T-helper 2 cell (primary cell): ENCODE measurements at regions not wholly inside any gene's neighbourhood (a gene's known extent, or its start where the extent isn't known, plus 50 kb on each side); places are given as distances from the start of the nearest gene placed in this dataset.
"Not testable (repeated sequence)": the region's sequence is repeated elsewhere in the genome, so short reads cannot be mapped to it uniquely, and the experiment has no call there.

Experiments
- DNase-seq, 5 experiments: peaks; one replicate each; pipeline versions ENCODE4 v3.0.0 to v3.0.0-alpha.2; 2012 to 2022

- DNase-seq = no peak
These were observed 148.6 kb upstream of the FUT9 start for GRCh38 chr6:95867205-95867604.

- DNase-seq = no peak
These were observed 138.3 kb upstream of the FUT9 start for GRCh38 chr6:95877480-95877879.

GRCh38 chr6:95879856-95880255 lies 135.9 kb upstream of the FUT9 start:
- DNase-seq = no peak

GRCh38 chr6:95882371-95882770 lies 133.4 kb upstream of the FUT9 start:
- no peak for DNase-seq

GRCh38 chr6:95888711-95889110 lies 127.1 kb upstream of the FUT9 start:
- DNase-seq = not testable (repeated sequence)

GRCh38 chr6:95905132-95905531 lies 110.6 kb upstream of the FUT9 start:
- no peak for DNase-seq

GRCh38 chr6:95917034-95917433 lies 98.7 kb upstream of the FUT9 start:
- peak in 1 of 5 experiments; percentile 1 for DNase-seq

GRCh38 chr6:95923518-95923917 lies 92.3 kb upstream of the FUT9 start:
- peak in 1 of 5 experiments; percentile 38 for DNase-seq

- no peak for DNase-seq
These were observed 80.0 kb upstream of the FUT9 start for GRCh38 chr6:95935736-95936135.

- no peak for DNase-seq
These were observed 68.9 kb upstream of the FUT9 start for GRCh38 chr6:95946906-95947305.

GRCh38 chr6:95948324-95948723 lies 67.5 kb upstream of the FUT9 start:
- DNase-seq = no peak

- DNase-seq = no peak
These were observed 65.8 kb upstream of the FUT9 start for GRCh38 chr6:95949985-95950384.

- DNase-seq = no peak
These were observed 57.1 kb upstream of the FUT9 start for GRCh38 chr6:95958686-95959085.

GRCh38 chr6:95959261-95959660 lies 56.5 kb upstream of the FUT9 start:
- DNase-seq = no peak
